GM18507 (cell line): ENCODE measurements at regions not wholly inside any gene's neighbourhood (a gene's known extent, or its start where the extent isn't known, plus 50 kb on each side); places are given as distances from the start of the nearest gene placed in this dataset.
"Not testable (repeated sequence)": the region's sequence is repeated elsewhere in the genome, so short reads cannot be mapped to it uniquely, and the experiment has no call there.

Experiments
- DNase-seq: peaks from one replicate; pipeline ENCODE4 v3.0.0; 2011; ENCODE audit warnings: low read depth; ENCODE audit not compliant: insufficient read length; ENCODE audit errors: extremely low spot score
- FAIRE-seq: peaks from 2 replicates; lab custom pipeline; 2011; peaks lifted over from hg19 to GRCh38; lab: Jason Lieb, UNC

GRCh38 chr9:39649029-39649428 lies 293.6 kb downstream of the SPATA31A1 start:
- not testable (repeated sequence) for FAIRE-seq, DNase-seq

- DNase-seq, FAIRE-seq: not testable (repeated sequence)
Observed at GRCh38 chr9:39656960-39657603, 301.6 kb downstream of the SPATA31A1 start.

GRCh38 chr9:39663020-39663419 lies 307.6 kb downstream of the SPATA31A1 start:
- FAIRE-seq, DNase-seq: not testable (repeated sequence)

- FAIRE-seq, DNase-seq: not testable (repeated sequence)
Observed at GRCh38 chr9:39663713-39664112, 308.2 kb downstream of the SPATA31A1 start.

GRCh38 chr9:39665020-39665419 lies 309.6 kb downstream of the SPATA31A1 start:
- not testable (repeated sequence) for FAIRE-seq

GRCh38 chr9:39674437-39675210 lies 319.2 kb downstream of the SPATA31A1 start:
- not testable (repeated sequence) for FAIRE-seq, DNase-seq

More at GRCh38 chr9:39665020-39665419, 309.6 kb downstream of the SPATA31A1 start:
- DNase-seq: not testable (repeated sequence)

GRCh38 chr9:39675211-39675553 lies 319.7 kb downstream of the SPATA31A1 start:
- DNase-seq, FAIRE-seq: not testable (repeated sequence)

- FAIRE-seq, DNase-seq: not testable (repeated sequence)
Observed at GRCh38 chr9:39678534-39679263, 323.2 kb downstream of the SPATA31A1 start.

GRCh38 chr9:39680694-39681401 lies 325.4 kb downstream of the SPATA31A1 start:
- FAIRE-seq, DNase-seq: not testable (repeated sequence)

- not testable (repeated sequence) for DNase-seq, FAIRE-seq
Observed at GRCh38 chr9:39728862-39729261, 373.4 kb downstream of the SPATA31A1 start.

- not testable (repeated sequence) for DNase-seq, FAIRE-seq
Observed at GRCh38 chr9:39744898-39745297, 389.4 kb downstream of the SPATA31A1 start.

GRCh38 chr9:39775570-39775969 lies 420.1 kb downstream of the SPATA31A1 start:
- FAIRE-seq, DNase-seq: not testable (repeated sequence)

- not testable (repeated sequence) for DNase-seq
- FAIRE-seq: peak; percentile 87
Observed at GRCh38 chr9:39791356-39791755, 435.9 kb downstream of the SPATA31A1 start.

GRCh38 chr9:39797935-39798334 lies 442.5 kb downstream of the SPATA31A1 start:
- DNase-seq, FAIRE-seq: not testable (repeated sequence)

GRCh38 chr9:39799252-39799651 lies 443.8 kb downstream of the SPATA31A1 start:
- DNase-seq, FAIRE-seq: not testable (repeated sequence)

GRCh38 chr9:39802561-39802960 lies 447.1 kb downstream of the SPATA31A1 start:
- not testable (repeated sequence) for DNase-seq, FAIRE-seq

GRCh38 chr9:39809401-39810226 lies 454.1 kb downstream of the SPATA31A1 start:
- FAIRE-seq, DNase-seq: not testable (repeated sequence)

- not testable (repeated sequence) for FAIRE-seq
Observed at GRCh38 chr9:39810401-39810800, 454.9 kb downstream of the SPATA31A1 start.

More at GRCh38 chr9:39810401-39810800, 454.9 kb downstream of the SPATA31A1 start:
- DNase-seq: not testable (repeated sequence)
